ENCODE measurements at regions not wholly inside any gene's neighbourhood (a gene's known extent, or its start where the extent isn't known, plus 50 kb on each side); places are given as distances from the start of the nearest gene placed in this dataset.

GRCh38 chr5:133703935-133704334, 91.6 kb upstream of the FSTL4 start:
- Histone ChIP-seq H3K27ac (ENCODE audit: low read depth, low read length) (no peak overlapping the region), H3K79me2 (ENCODE audit: control insufficient read depth, insufficient read depth, low read length, unreplicated experiment) (no peaks in the 10 kb centered on the region), H3K4me1 (ENCODE audit: control insufficient read depth, insufficient read depth, low read length, unreplicated experiment) (no peaks in the 10 kb centered on the region), H3K36me3 (ENCODE audit: insufficient read depth, low read length) (no peaks in the 10 kb centered on the region), H2AFZ (ENCODE audit: low read length, unreplicated experiment) (no peak overlapping the region), H3K27me3 (ENCODE audit: insufficient read depth, low read length) (0 out of 2 replicates have a peak, but pooled peaks cover 6% of the 10 kb centered on the region), H3K4me3 (ENCODE audit: low read depth, low read length) (no peak overlapping the region)

- Histone ChIP-seq H3K27me3 (ENCODE audit: insufficient read depth, low read length) (0 out of 2 replicates have a peak, but pooled peaks cover 4% of the 10 kb centered on the region), H3K4me3 (ENCODE audit: low read depth, low read length) (no peak overlapping the region), H2AFZ (ENCODE audit: low read length, unreplicated experiment) (no peak overlapping the region), H3K79me2 (ENCODE audit: control insufficient read depth, insufficient read depth, low read length, unreplicated experiment) (no peaks in the 10 kb centered on the region), H3K27ac (ENCODE audit: low read depth, low read length) (no peak overlapping the region), H3K36me3 (ENCODE audit: insufficient read depth, low read length) (no peaks in the 10 kb centered on the region), H3K4me1 (ENCODE audit: control insufficient read depth, insufficient read depth, low read length, unreplicated experiment) (no peaks in the 10 kb centered on the region)
These were observed 90.7 kb upstream of the FSTL4 start for GRCh38 chr5:133702791-133703770.

GRCh38 chr5:133701871-133702270, 89.5 kb upstream of the FSTL4 start:
- Histone ChIP-seq H2AFZ (ENCODE audit: low read length, unreplicated experiment) (no peak overlapping the region), H3K79me2 (ENCODE audit: control insufficient read depth, insufficient read depth, low read length, unreplicated experiment) (no peaks in the 10 kb centered on the region), H3K36me3 (ENCODE audit: insufficient read depth, low read length) (no peaks in the 10 kb centered on the region), H3K27me3 (ENCODE audit: insufficient read depth, low read length) (0 out of 2 replicates have a peak, but pooled peaks cover 4% of the 10 kb centered on the region), H3K4me1 (ENCODE audit: control insufficient read depth, insufficient read depth, low read length, unreplicated experiment) (no peaks in the 10 kb centered on the region), H3K27ac (ENCODE audit: low read depth, low read length) (no peak overlapping the region), H3K4me3 (ENCODE audit: low read depth, low read length) (no peak overlapping the region)

GRCh38 chr5:133700251-133700650, 87.9 kb upstream of the FSTL4 start:
- H3K27ac ChIP-seq (ENCODE audit: low read depth, low read length) = no peak overlapping the region
- H3K4me3 ChIP-seq (ENCODE audit: low read depth, low read length) = no peak overlapping the region
- no peaks in the 10 kb centered on the region for H3K79me2 ChIP-seq (ENCODE audit: control insufficient read depth, insufficient read depth, low read length, unreplicated experiment)
- no peak overlapping the region for H2AFZ ChIP-seq (ENCODE audit: low read length, unreplicated experiment)
- no peaks in the 10 kb centered on the region for H3K4me1 ChIP-seq (ENCODE audit: control insufficient read depth, insufficient read depth, low read length, unreplicated experiment)
- 0 out of 2 replicates have a peak, but pooled peaks cover 13% of the 10 kb centered on the region for H3K27me3 ChIP-seq (ENCODE audit: insufficient read depth, low read length)
- no peaks in the 10 kb centered on the region for H3K36me3 ChIP-seq (ENCODE audit: insufficient read depth, low read length)

- H3K27ac ChIP-seq (ENCODE audit: low read depth, low read length) = no peak overlapping the region
- no peak overlapping the region for H2AFZ ChIP-seq (ENCODE audit: low read length, unreplicated experiment)
- peaks cover 24% of the 10 kb centered on the region; the same call in 1 of the 2 replicates for H3K27me3 ChIP-seq (ENCODE audit: insufficient read depth, low read length)
- no peaks in the 10 kb centered on the region for H3K79me2 ChIP-seq (ENCODE audit: control insufficient read depth, insufficient read depth, low read length, unreplicated experiment)
- no peaks in the 10 kb centered on the region for H3K36me3 ChIP-seq (ENCODE audit: insufficient read depth, low read length)
- H3K4me1 ChIP-seq (ENCODE audit: control insufficient read depth, insufficient read depth, low read length, unreplicated experiment) = no peaks in the 10 kb centered on the region
- H3K4me3 ChIP-seq (ENCODE audit: low read depth, low read length) = no peak overlapping the region
These were observed 86.5 kb upstream of the FSTL4 start for GRCh38 chr5:133698646-133699526.

GRCh38 chr5:133698259-133698554, 85.9 kb upstream of the FSTL4 start:
- no peak overlapping the region for H3K4me3 ChIP-seq (ENCODE audit: low read depth, low read length)
- no peaks in the 10 kb centered on the region for H3K36me3 ChIP-seq (ENCODE audit: insufficient read depth, low read length)
- no peak overlapping the region for H3K27ac ChIP-seq (ENCODE audit: low read depth, low read length)
- peaks cover 26% of the 10 kb centered on the region for H3K27me3 ChIP-seq (ENCODE audit: insufficient read depth, low read length)
- no peaks in the 10 kb centered on the region for H3K79me2 ChIP-seq (ENCODE audit: control insufficient read depth, insufficient read depth, low read length, unreplicated experiment)
- H2AFZ ChIP-seq (ENCODE audit: low read length, unreplicated experiment) = no peak overlapping the region
- no peaks in the 10 kb centered on the region for H3K4me1 ChIP-seq (ENCODE audit: control insufficient read depth, insufficient read depth, low read length, unreplicated experiment)

- peaks cover 31% of the 10 kb centered on the region for H3K27me3 ChIP-seq (ENCODE audit: insufficient read depth, low read length)
- H2AFZ ChIP-seq (ENCODE audit: low read length, unreplicated experiment) = no peak overlapping the region
- H3K27ac ChIP-seq (ENCODE audit: low read depth, low read length) = no peak overlapping the region
- H3K4me1 ChIP-seq (ENCODE audit: control insufficient read depth, insufficient read depth, low read length, unreplicated experiment) = no peaks in the 10 kb centered on the region
- no peaks in the 10 kb centered on the region for H3K36me3 ChIP-seq (ENCODE audit: insufficient read depth, low read length)
- no peak overlapping the region for H3K4me3 ChIP-seq (ENCODE audit: low read depth, low read length)
- no peaks in the 10 kb centered on the region for H3K79me2 ChIP-seq (ENCODE audit: control insufficient read depth, insufficient read depth, low read length, unreplicated experiment)
These were observed 85.4 kb upstream of the FSTL4 start for GRCh38 chr5:133697536-133698258.

- Histone ChIP-seq H3K27ac (ENCODE audit: low read depth, low read length) (no peak overlapping the region), H3K4me3 (ENCODE audit: low read depth, low read length) (no peak overlapping the region), H3K4me1 (ENCODE audit: control insufficient read depth, insufficient read depth, low read length, unreplicated experiment) (no peaks in the 10 kb centered on the region)
These were observed 84.6 kb upstream of the FSTL4 start for GRCh38 chr5:133696782-133697507.

GRCh38 chr5:133696006-133696584, 83.8 kb upstream of the FSTL4 start:
- H2AFZ ChIP-seq (ENCODE audit: low read length, unreplicated experiment) = no peak overlapping the region
- no peaks in the 10 kb centered on the region for H3K79me2 ChIP-seq (ENCODE audit: control insufficient read depth, insufficient read depth, low read length, unreplicated experiment)
- no peak overlapping the region for H3K4me3 ChIP-seq (ENCODE audit: low read depth, low read length)
- H3K36me3 ChIP-seq (ENCODE audit: insufficient read depth, low read length) = no peaks in the 10 kb centered on the region
- H3K27me3 ChIP-seq (ENCODE audit: insufficient read depth, low read length) = peaks cover 41% of the 10 kb centered on the region
- no peak overlapping the region for H3K27ac ChIP-seq (ENCODE audit: low read depth, low read length)
- H3K4me1 ChIP-seq (ENCODE audit: control insufficient read depth, insufficient read depth, low read length, unreplicated experiment) = no peaks in the 10 kb centered on the region

More at GRCh38 chr5:133696782-133697507, 84.6 kb upstream of the FSTL4 start:
- Histone ChIP-seq H2AFZ (ENCODE audit: low read length, unreplicated experiment) (no peak overlapping the region), H3K27me3 (ENCODE audit: insufficient read depth, low read length) (peaks cover 38% of the 10 kb centered on the region), H3K79me2 (ENCODE audit: control insufficient read depth, insufficient read depth, low read length, unreplicated experiment) (no peaks in the 10 kb centered on the region), H3K36me3 (ENCODE audit: insufficient read depth, low read length) (no peaks in the 10 kb centered on the region)

Data from ACC112 (cell line).